SU-DHL-6 (cell line): ENCODE measurements at regions not wholly inside any gene's neighbourhood (a gene's known extent, or its start where the extent isn't known, plus 50 kb on each side); places are given as distances from the start of the nearest gene placed in this dataset.

Experiments
- H2AFZ ChIP-seq: fragments of 200-600 bp; sonication (generic); 2 replicates; pipeline ENCODE4 v1.6.1; 2014; ENCODE audit warnings: low read depth, mild to moderate bottlenecking, moderate library complexity, mixed read lengths, antibody characterized with exemption, low read length; ENCODE audit not compliant: severe bottlenecking
- H3F3A ChIP-seq: fragments of 200-600 bp; shearing (Covaris generic); 2 replicates; pipeline ENCODE4 v1.6.0; 2016; ENCODE audit warnings: antibody characterized with exemption, mild to moderate bottlenecking; ENCODE audit not compliant: insufficient read depth
- H3K27ac ChIP-seq: fragments of 200-600 bp; sonication (generic); 2 replicates; pipeline ENCODE4 v1.5.1; 2016; ENCODE audit warnings: low read depth, mild to moderate bottlenecking, low read length, moderate library complexity, mixed read lengths
- H3K27me3 ChIP-seq: fragments of 200-600 bp; sonication (generic), shearing (Covaris generic); 2 replicates; pipeline ENCODE4 v1.6.0; 2014; ENCODE audit warnings: mild to moderate bottlenecking, low read length
- H3K36me3 ChIP-seq: fragments of 200-600 bp; sonication (generic); 2 replicates; pipeline ENCODE4 v1.6.1; 2014; ENCODE audit warnings: mild to moderate bottlenecking, low read length, mixed read lengths
- H3K4me2 ChIP-seq: fragments of 300-600, 200-600 bp; shearing (Covaris generic), sonication (generic); 2 replicates; pipeline ENCODE4 v1.6.0; 2014; ENCODE audit warnings: low read length, low read depth, mild to moderate bottlenecking; ENCODE audit not compliant: poor library complexity, severe bottlenecking
- H3K4me3 ChIP-seq: fragments of 200-600 bp; sonication (generic); 2 replicates; pipeline ENCODE4 v1.5.1; 2014; ENCODE audit warnings: antibody characterized with exemption, low read length, mild to moderate bottlenecking, mixed read lengths; ENCODE audit not compliant: insufficient read depth, poor library complexity, severe bottlenecking
- H3K79me2 ChIP-seq: fragments of 200-600 bp; sonication (generic); 2 replicates; pipeline ENCODE4 v1.6.1; 2014; ENCODE audit warnings: mild to moderate bottlenecking, low read length, moderate library complexity; ENCODE audit not compliant: insufficient read depth
- H3K9ac ChIP-seq: fragments of 200-600 bp; sonication (generic); 2 replicates; pipeline ENCODE4 v1.7.0; 2014; ENCODE audit warnings: mild to moderate bottlenecking, low read length
- H3K9me2 ChIP-seq: fragments of 200-600 bp; sonication (generic); replicated peaks from 2 replicates; pipeline ENCODE4 v1.6.1; 2014; ENCODE audit warnings: low read length; ENCODE audit not compliant: insufficient read depth
- H3K9me3 ChIP-seq: fragments of 200-600 bp; sonication (generic); 2 replicates; pipeline ENCODE4 v1.6.1; 2014; ENCODE audit warnings: low read length, mixed read lengths; ENCODE audit not compliant: insufficient read depth
- H4K20me1 ChIP-seq: fragments of 200-600 bp; sonication (generic); 2 replicates; pipeline ENCODE4 v1.6.1; 2014; ENCODE audit warnings: low read depth, mild to moderate bottlenecking, antibody characterized with exemption, low read length, moderate library complexity, mixed read lengths
- EZH2phosphoT487 ChIP-seq: fragments of 200-600 bp; sonication (generic), shearing (Covaris generic); conservative IDR thresholded peaks from 2 replicates; pipeline ENCODE4 v1.6.1; 2018; ENCODE audit warnings: mild to moderate bottlenecking, antibody characterized with exemption, low read length, moderate library complexity, mixed read lengths
- TF ChIP-seq, protein P1 (sequence below): fragments of 200-600 bp; sonication (generic); IDR thresholded peaks from one replicate; pipeline ENCODE4 v1.5.1; 2017; ENCODE audit warnings: antibody characterized with exemption, mild to moderate bottlenecking, low read length, moderate library complexity; ENCODE audit not compliant: insufficient read depth, poor library complexity, severe bottlenecking

DNA sequence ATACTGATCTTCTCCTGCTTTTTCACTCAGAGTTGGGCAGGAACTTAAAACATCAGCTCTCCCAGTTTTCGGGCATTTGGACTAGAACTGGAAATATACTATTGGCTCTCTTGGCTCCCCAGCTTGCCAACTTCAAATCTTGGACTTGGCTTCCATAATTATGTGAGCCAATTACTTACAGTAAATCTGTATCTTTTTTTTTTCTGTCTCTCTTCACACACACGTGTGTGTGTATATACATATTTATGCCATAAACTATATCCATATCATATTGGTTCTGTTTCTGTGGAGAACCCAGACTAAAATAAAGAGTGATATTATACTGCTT, 379.6 kb upstream of the PRR16 start:
- H3F3A ChIP-seq, result no peaks in the 10 kb centered on the region

DNA sequence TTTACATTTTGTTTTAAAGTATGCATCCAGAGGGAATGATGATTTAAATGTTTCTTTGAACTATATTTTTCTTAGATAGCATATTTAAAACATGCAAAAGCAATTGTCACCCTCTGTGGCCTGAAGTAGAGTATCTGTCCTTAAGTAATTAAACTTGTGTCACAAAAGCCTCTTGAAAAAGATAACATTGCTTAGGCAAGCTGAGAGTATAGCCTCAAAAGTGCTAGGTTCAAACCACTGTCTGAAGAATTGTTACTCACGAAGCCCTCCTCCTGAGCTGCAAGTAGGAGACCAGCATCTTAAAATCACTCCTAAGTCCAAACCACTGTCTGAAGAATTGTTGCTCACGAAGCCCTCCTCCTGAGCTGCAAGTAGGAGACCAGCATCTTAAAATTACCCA, 378.0 kb upstream of the PRR16 start:
- no peaks in the 10 kb centered on the region for H4K20me1 ChIP-seq
- no peak overlapping the region for H2AFZ ChIP-seq

More for the DNA sequence above, 379.6 kb upstream of the PRR16 start:
- H3K9me3 ChIP-seq, result no peaks in the 10 kb centered on the region
- H3K79me2 ChIP-seq, result no peaks in the 10 kb centered on the region
- no peaks in the 10 kb centered on the region for H4K20me1 ChIP-seq
- H3K27me3 ChIP-seq, result no peaks in the 10 kb centered on the region
- H3K27ac ChIP-seq, result no peak overlapping the region
- H3K4me2 ChIP-seq, result no peak overlapping the region
- TF ChIP-seq, protein P1, sequence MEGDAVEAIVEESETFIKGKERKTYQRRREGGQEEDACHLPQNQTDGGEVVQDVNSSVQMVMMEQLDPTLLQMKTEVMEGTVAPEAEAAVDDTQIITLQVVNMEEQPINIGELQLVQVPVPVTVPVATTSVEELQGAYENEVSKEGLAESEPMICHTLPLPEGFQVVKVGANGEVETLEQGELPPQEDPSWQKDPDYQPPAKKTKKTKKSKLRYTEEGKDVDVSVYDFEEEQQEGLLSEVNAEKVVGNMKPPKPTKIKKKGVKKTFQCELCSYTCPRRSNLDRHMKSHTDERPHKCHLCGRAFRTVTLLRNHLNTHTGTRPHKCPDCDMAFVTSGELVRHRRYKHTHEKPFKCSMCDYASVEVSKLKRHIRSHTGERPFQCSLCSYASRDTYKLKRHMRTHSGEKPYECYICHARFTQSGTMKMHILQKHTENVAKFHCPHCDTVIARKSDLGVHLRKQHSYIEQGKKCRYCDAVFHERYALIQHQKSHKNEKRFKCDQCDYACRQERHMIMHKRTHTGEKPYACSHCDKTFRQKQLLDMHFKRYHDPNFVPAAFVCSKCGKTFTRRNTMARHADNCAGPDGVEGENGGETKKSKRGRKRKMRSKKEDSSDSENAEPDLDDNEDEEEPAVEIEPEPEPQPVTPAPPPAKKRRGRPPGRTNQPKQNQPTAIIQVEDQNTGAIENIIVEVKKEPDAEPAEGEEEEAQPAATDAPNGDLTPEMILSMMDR, result no peak
- TF ChIP-seq EZH2phosphoT487, result no peak
- no peaks in the 10 kb centered on the region for H3K9me2 ChIP-seq
- no peak overlapping the region for H3K9ac ChIP-seq
- no peak overlapping the region for H2AFZ ChIP-seq
- no peaks in the 10 kb centered on the region for H3K36me3 ChIP-seq
- H3K4me3 ChIP-seq, result no peak overlapping the region

DNA sequence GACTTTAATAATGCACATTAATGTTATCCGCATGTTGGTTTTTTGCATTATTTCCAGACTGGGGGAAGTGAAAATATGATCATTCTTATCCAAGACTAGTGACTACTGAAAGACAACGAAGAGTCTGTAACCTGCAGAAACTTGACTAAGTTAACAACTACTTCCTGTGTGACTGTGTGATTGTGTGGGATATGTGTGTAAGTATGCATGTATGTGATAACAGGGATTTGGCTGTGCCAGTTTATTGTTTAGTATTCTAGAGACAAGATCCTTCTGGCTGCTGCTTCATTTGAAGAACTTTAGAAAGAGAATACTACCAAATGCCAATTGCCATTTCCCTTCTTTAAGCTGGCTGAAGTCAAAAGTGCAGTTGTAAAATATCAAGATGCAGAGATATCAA, 375.7 kb upstream of the PRR16 start:
- Histone ChIP-seq H3K27ac (no peak overlapping the region), H2AFZ (no peak overlapping the region), H3K9me3 (no peaks in the 10 kb centered on the region), H3K36me3 (no peaks in the 10 kb centered on the region), H3K9ac (no peak overlapping the region), H3K27me3 (no peaks in the 10 kb centered on the region), H4K20me1 (no peaks in the 10 kb centered on the region), H3K4me2 (no peak overlapping the region), H3F3A (no peaks in the 10 kb centered on the region), H3K79me2 (no peaks in the 10 kb centered on the region), H3K4me3 (no peak overlapping the region), H3K9me2 (no peaks in the 10 kb centered on the region)
- TF ChIP-seq, protein P1, result no peak
- TF ChIP-seq EZH2phosphoT487, result no peak

More for the DNA sequence above, 378.0 kb upstream of the PRR16 start:
- H3K79me2 ChIP-seq, result no peaks in the 10 kb centered on the region
- no peak overlapping the region for H3K4me2 ChIP-seq
- TF ChIP-seq EZH2phosphoT487, result no peak
- TF ChIP-seq, protein P1, result no peak
- H3K27me3 ChIP-seq, result no peaks in the 10 kb centered on the region
- no peak overlapping the region for H3K4me3 ChIP-seq
- no peaks in the 10 kb centered on the region for H3K36me3 ChIP-seq
- H3F3A ChIP-seq, result no peaks in the 10 kb centered on the region
- H3K27ac ChIP-seq, result no peak overlapping the region
- no peak overlapping the region for H3K9ac ChIP-seq
- H3K9me3 ChIP-seq, result no peaks in the 10 kb centered on the region
- no peaks in the 10 kb centered on the region for H3K9me2 ChIP-seq

DNA sequence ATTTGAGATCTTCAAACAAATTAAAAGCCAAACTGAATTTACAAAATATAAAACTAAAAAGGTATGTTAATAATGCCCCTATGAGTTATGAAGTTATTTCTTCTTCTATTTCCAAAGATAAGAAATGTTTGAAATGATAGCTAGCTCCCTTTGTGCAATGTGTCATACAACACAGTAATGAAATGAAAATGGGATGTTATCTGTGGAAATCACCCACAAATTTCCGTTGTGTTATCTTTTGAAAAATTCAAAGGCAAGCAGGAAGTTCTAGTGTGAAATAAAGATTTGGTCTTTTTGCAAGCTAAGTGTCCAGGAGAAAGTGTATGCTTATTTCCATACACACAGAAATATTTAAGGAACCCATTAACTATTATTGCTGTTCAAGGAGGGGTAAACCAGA, 375.3 kb upstream of the PRR16 start:
- no peak for TF ChIP-seq EZH2phosphoT487
- TF ChIP-seq, protein P1, result no peak
- H2AFZ ChIP-seq, result no peak overlapping the region
- no peaks in the 10 kb centered on the region for H3K36me3 ChIP-seq
- H3K4me3 ChIP-seq, result no peak overlapping the region
- no peaks in the 10 kb centered on the region for H4K20me1 ChIP-seq
- no peak overlapping the region for H3K27ac ChIP-seq
- H3K9me2 ChIP-seq, result no peaks in the 10 kb centered on the region
- H3K27me3 ChIP-seq, result no peaks in the 10 kb centered on the region
- no peaks in the 10 kb centered on the region for H3K9me3 ChIP-seq
- H3K4me2 ChIP-seq, result no peak overlapping the region
- no peak overlapping the region for H3K9ac ChIP-seq
- H3F3A ChIP-seq, result no peaks in the 10 kb centered on the region
- H3K79me2 ChIP-seq, result no peaks in the 10 kb centered on the region
